HG02981 (cell line): ENCODE measurements at regions not wholly inside any gene's neighbourhood (a gene's known extent, or its start where the extent isn't known, plus 50 kb on each side); places are given as distances from the start of the nearest gene placed in this dataset.

Experiments
- ATAC-seq: cut with Tn5 transposase; IDR thresholded peaks from one replicate; pipeline ENCODE4 v1.9.1; 2021; ENCODE audit warnings: mild to moderate bottlenecking, moderate library complexity; ENCODE audit not compliant: unreplicated experiment

DNA sequence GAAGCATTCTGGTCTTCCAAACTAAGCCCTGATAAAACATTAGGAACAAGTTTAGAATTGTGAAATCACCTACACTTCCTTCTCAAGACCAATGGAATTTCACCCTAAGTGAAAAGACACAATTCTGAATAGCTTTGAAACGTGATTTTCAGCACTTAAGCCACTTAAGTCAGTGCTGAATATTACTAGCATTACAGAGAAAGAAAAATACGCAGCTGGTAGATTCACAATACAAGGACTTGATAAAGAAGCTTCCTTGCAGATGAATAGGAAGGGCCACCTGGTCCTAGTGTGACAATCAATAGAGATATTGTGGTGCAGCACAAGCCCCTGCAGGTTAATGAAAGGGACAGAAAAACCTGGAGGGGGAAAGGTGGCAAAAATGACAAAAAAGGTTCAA is 353.1 kb upstream of the ALCAM start:
- no peak for ATAC-seq

- no peak for ATAC-seq
Measured at GRCh38 chr3:105014631-105015030, 352.1 kb upstream of the ALCAM start.

DNA sequence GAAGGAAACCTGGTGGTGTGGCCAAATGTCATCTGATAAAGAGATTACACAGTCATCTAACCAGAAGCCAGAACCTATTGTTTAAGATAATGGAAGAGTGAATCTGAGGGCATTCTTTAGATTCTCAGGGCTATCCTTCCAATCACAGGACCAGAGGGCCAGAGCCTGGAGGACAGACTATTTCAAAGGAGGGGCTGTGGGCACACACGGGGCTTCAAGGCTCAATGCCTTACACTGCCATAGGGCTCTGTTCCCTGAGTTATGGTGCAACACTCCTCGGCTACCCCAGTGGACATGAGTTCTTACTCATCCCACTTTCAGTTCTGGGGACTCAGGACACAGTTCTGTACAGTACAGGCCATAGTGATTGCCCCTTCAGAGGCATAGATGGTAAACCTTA is 343.9 kb upstream of the ALCAM start:
- ATAC-seq, result no peak

DNA sequence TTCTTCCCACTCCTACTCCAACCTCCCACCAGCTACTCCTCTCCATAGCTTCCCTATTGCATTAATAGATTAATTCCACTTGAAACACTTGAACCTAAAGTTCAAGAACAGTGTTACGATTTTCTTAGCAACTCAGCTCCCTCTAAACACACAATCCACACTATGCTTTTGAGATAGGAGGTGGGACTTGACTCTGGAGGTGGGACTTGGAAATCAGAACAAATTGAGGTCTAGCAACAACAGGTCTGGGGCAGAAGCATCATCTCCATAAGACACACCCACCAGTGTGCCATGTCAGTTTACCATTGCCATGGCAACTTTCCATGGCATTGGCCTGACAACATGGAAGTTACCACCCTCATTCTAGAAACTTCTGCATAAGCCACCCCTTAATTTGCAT is 336.5 kb upstream of the ALCAM start:
- no peak for ATAC-seq

GRCh38 chr3:105032541-105032940 is 334.2 kb upstream of the ALCAM start:
- ATAC-seq, result no peak

DNA sequence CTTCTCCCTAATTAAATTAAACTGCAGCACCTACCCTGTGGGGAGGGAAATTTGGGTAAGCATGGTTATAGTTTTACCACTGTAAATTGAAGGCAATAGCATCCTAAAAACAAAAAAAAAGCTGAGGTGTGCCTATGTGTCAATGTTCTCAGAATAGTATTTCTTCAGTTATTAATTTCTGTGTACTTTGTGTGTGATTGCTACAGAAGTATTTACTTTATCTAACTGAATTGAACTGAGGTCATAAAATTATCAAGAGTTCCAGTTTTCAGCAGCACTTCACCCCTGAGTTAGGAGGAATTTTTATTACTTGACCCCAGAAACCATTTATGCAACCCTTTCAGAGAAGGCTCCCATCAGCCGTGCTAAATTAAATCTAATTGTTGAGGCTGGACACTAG is 333.6 kb upstream of the ALCAM start:
- no peak for ATAC-seq

- no peak for ATAC-seq
Measured at GRCh38 chr3:105039004-105039403, 327.7 kb upstream of the ALCAM start.

DNA sequence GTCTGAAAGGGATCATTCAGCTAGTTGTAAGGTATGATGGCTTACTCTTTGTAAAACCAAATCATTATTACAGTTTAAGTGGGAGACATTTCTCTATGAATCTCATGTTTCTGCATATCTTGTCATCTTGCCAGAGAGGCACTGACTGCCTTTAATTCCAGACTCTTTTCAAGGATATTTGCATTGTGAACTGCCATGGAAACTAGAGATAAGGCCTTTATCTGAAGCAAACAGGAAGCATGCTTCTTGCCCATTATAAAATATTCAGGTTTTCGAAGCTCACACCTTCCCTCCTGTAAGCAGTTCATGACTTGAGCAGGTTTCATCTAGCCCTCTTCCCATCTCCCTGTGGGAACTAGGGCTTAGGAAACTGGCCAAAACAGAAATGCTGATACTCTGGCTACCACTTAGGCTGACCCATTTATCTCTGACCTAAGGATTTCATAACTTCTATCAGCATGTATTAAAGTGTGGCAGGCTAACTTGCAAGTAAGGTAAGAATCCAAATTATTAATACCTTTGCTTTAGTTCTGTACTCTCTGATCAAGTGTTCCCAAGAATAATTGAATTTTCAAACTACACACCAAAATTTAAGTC is 326.6 kb upstream of the ALCAM start:
- no peak for ATAC-seq

DNA sequence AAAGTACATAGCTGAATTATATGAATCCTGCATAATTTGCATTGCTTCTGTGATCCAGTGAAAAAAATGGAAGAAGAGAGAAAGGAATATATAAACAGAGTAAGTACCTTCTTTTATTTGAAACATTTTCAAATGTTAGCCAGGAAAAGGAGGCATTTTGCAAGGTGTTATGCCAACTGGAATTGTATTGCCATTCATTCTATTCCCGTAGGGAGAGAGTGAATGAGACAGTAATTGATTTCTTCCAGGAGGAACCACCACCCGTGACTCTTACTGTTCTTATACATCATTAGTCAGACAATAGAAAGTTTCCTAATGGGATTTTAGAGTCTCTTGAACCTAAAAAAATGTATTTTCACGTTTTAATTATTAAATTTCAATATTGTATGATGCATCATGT is 324.1 kb upstream of the ALCAM start:
- no peak for ATAC-seq

DNA sequence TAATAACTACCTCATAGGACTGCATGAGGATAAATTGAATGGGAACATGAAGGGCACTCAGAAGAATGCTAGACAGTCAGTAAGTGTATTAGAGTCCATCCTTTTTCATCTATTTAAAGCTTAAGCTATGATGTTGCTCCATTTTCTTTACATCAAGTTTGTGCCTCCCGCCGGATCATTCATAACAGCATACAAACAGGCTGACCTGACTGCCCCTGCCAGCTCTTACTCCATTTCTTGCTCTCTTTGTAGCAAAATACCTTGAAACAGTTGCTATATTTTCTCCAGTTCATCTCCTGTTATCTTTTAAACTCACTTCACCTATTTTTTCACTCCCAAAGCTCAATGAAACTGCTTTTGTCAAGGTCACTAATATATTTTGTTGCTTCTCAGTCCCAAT is 315.6 kb upstream of the ALCAM start:
- ATAC-seq, result no peak

- no peak for ATAC-seq
Measured at GRCh38 chr3:105051972-105052371, 314.7 kb upstream of the ALCAM start.

DNA sequence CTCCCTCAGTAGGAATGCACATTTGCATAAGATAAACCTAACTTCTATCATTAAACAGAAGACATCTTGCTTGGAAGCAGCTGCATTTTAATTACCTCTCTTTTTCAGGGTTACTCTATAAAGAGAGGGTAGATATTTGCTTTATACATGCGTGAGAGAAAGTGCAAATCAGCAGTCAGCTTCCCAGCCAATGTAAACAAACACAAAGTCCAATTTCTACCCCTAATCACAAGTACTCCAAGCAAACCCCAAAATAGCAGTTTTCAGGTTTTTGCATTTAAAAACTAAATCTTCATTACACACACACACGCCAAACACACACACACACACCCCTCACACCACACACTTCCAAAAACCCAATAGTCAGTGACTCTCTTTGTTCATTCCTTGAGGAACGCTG is 303.9 kb upstream of the ALCAM start:
- no peak for ATAC-seq

DNA sequence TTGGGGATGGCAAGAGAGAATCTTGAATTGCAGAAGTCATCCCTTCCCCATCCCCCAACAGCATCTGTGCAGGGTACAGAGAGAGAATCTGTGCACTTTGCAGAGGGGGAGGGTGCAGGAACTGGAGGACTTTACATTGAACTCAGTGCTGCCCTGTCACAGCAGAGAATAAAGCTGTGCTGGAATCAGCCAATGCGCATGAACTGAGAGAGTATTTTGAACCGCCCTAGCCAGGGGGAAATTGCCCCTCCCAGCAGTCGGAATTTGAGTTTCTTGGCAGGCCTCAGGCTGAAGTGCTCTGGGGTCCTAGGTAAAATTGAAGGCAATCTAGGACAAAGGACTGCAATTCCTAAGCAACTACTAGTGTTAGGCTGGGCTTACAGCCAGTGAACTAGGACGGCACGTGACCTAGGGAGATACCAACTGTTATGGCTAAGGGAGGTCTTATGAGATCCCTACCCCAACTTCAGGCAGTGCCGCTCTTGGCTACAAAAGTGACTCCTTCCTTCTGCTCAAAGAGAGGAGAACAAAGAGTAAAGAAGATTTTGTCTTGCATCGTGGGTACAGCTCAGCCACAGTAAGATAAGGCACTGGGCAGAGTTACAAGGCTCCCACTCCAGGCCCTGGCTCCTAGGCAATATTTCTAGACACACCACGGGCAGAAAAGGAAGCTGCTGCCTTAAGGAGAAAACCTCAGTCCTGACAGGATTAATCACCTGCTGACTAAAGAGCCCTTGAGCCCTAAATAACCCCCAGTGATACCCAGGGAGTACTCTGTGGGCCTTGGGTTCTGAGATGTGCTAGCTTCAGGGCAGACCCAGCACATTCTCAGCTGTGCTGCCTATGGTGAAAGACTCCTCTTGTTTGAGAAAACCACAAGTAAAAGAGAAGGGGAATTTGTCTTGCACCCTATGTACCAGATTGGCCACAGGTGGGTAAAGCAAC is 300.5 kb upstream of the ALCAM start:
- no peak for ATAC-seq

DNA sequence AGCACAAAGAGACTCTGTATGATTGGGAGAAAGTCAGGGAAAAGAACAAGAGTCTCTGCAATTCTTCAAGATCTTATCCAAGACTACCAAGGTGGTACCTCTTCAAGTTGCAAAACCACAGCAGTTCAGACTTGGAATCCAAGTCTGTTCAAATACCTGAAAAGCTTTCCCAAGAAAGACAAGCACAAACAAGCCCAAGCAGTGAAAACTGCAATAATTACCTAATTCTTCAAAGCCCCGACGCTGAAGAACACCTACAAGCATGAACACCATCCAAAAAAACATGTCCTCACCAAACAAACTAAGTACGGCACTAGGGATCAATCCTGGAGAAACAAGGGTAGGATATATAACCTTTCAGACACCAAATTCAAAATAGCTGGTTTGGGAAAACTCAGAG is 299.3 kb upstream of the ALCAM start:
- ATAC-seq, result no peak

DNA sequence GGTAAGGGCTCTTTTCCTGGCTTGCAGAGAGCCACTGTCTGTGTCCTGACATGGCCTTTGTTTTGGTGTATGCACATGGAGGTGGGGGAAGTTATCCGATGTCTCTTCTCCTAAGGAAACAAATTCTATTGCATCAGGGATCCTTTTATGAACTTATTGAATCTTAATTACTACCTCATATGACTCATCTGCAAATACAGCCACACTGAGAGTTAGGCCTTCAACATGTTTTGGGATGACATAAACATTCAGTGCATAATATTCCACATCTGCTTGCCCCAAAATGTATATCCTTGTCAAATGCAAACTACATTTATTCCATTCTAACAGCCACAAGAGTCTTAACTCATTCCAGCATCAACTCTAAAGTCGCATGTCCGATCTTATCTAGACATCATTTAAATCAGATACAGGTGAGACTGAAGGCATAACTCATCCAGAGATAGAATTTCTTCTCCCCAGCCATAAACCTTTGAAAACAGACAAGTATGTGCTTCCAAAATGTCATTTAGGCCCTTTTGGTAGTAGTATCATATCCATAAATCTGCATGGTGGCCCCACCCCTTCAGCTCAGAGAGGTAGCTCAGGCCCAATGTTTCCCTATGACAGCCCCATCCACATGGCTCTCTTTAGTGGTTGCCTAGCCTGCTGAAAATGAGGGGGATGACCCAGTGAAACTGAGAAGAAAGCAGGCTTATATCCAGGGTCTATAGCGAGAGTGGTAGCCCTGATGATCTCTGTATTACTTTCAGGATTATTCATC is 289.5 kb upstream of the ALCAM start:
- no peak for ATAC-seq

GRCh38 chr3:105083945-105084344 is 282.8 kb upstream of the ALCAM start:
- ATAC-seq, result no peak

DNA sequence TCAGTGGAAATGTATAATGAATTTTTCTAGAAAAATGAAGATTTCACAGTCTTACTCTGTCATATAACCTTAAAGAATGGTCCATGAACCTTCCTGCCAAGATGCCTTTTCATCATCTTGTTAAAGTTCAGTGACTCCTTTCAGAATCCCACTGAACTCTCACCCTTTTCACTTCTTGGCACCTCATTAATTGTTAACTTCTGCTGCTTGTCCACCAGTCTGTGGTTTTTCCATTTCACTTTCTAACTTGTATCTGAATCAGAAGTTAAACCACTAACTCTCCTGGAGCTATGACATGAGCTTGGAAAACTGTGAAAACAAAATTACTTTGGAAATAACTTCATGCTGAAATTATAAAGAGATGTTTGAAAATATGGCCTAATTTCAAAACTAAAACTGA is 281.2 kb upstream of the ALCAM start:
- no peak for ATAC-seq

DNA sequence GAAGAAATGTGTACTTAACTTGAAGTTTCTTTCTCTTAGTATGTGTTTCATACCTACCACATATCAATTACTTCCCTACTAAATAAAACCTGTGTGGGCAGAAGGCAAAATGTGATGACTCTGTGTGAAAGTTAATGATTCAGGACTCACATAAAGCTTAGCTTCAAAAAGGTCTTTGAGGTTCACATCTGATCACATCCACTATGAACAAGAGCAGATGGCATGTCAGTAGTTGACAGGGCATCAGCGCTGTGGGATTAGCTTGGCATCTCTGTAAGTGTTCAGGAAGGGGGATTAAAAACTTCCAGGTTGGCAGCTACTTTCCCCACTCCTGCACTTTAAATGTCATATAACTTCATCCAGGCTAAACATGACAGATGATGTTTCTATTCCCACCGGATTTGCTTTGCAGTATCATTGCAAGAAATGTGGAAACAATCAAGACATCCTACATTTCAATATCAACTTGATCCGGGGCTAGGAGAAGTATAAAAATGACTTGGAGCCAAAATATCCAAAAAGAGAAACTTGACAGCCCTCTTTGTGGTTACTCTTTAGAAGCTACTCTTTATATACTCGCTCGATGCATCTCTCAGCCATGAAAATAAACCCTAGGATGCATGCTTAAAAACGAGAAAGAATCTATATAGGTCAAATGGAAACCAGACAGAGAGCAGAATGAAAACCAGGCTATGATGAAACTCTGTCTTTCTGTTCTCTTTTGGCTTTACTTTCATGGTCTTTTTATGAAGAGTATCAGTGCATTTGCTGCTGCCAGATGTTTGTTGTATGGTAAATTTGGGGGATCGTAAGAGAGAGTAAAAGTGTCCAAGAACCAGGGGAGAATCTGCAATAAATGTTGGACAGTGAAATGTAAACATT is 273.1 kb upstream of the ALCAM start:
- ATAC-seq, result no peak

- ATAC-seq, result no peak
Measured at GRCh38 chr3:105094588-105094987, 272.1 kb upstream of the ALCAM start.

DNA sequence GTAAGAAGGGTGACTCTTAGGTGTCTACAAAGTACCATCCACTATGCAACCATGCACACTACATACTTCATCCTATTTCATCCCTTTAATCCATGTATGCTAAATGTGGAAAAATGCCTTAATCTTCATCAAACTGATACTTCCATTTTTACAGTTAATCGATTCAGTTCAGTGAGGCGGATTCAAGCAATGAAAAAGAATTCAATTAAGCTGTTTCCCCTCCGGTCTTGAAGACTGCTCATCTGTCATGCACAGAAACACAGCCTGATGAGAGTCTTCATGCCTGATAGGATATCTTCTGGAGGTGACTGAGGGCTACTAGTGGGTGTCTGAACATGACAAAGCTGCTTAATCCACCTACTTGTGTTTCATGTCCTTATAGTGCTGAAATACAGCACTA is 270.6 kb upstream of the ALCAM start:
- ATAC-seq, result no peak

DNA sequence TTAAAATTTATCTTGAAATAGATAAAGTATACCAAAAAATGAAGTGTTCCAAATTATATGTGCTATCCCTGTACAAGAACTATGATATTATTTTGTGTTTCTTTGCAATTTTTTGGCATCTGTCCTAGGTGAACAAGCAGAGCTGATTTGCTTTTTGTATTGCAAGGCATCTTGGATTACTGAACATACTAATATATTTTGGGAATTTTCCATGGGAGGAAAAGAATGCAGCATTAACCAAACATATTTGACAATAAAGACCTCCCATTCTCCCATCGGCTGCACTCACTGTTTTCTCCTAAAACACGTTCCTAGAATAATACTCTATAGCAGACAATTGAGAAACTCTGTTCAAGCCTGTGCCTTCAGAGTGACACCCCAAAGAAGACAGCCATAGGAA is 265.1 kb upstream of the ALCAM start:
- ATAC-seq, result no peak
